H7 (cell line): ENCODE measurements at regions not wholly inside any gene's neighbourhood (a gene's known extent, or its start where the extent isn't known, plus 50 kb on each side); places are given as distances from the start of the nearest gene placed in this dataset.
"Not testable (repeated sequence)": the region's sequence is repeated elsewhere in the genome, so short reads cannot be mapped to it uniquely, and the experiment has no call there.

Source experiments
- DNase-seq: peaks from one replicate; pipeline ENCODE4 v3.0.0; 2012
- H3K27me3 ChIP-seq: 2 replicates; pipeline ENCODE4 v1.6.0; 2011; ENCODE audit warnings: mild to moderate bottlenecking, low read length; ENCODE audit not compliant: control insufficient read depth, insufficient read depth
- H3K36me3 ChIP-seq: replicated peaks from 2 replicates; pipeline ENCODE4 v1.5.1; 2011; ENCODE audit warnings: low read length; ENCODE audit not compliant: control insufficient read depth, insufficient read depth
- H3K4me3 ChIP-seq: 2 replicates; pipeline ENCODE4 v1.5.1; 2011; ENCODE audit warnings: low read depth, mild to moderate bottlenecking, control low read depth, low read length, moderate library complexity; ENCODE audit not compliant: insufficient read depth

DNA sequence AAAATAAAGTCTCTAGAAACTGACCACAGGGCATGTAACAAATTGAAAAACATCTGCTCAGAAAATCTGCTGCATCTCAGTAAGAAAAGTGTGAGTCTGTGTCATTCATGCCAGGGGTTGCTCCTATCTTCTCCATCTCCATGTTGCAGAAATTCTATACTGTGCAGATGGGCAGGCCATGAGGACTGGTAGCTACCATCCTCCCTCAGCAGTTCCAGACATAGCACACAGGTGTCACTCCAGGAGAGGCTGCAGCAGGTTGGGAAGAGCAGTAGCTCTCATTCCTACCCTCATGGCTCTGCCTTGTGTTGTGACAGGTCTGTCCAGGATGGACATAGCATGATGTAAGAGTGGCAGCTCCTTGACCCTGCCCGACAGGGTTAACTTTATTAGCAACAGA lies 173.4 kb downstream of the NDUFS4 start:
- Histone ChIP-seq H3K36me3 (no peaks in the 10 kb centered on the region), H3K4me3 (no peak overlapping the region), H3K27me3 (no peaks in the 10 kb centered on the region)
- peak; percentile 16 for DNase-seq

DNA sequence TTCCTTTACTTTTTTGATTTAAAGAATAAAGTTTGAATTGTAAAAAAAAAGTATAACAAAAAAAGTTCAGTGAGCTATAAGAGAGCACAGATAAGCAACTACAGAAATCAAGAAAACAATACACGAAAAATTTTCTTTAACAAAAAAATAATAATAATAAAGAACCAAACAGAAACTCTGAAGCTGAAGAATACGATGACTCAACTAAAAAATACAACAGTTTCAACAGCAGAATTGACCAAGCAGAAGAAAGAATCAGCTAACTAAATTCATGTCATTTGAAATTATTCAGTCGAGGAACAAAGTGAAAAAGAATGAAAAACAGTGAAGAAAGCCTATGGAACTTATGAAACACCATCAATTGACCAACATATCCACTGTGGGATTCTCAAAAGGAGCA lies 177.7 kb downstream of the NDUFS4 start:
- H3K27me3 ChIP-seq = no peaks in the 10 kb centered on the region
- no peak overlapping the region for H3K4me3 ChIP-seq
- no peaks in the 10 kb centered on the region for H3K36me3 ChIP-seq
- no peak for DNase-seq

DNA sequence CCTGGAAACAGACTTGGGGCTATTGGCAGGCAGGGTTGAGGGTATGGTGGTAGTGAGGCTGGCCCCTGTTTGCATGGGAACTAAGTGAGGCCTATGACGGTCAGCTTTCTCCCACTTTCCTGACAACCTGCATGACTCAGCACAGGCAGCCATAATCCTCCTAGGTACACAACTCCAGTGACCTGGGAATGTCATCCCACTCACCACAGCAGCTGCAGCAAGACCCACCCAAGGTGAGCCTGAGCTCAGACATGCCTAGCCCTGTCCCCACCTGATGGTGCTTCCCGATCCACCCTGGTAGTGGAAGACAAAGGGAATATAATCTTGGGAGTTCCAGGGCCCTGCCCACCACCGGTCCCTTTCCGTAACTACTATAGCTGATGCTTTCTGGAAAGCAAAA lies 178.7 kb downstream of the NDUFS4 start:
- Histone ChIP-seq H3K36me3 (no peaks in the 10 kb centered on the region), H3K27me3 (no peaks in the 10 kb centered on the region), H3K4me3 (no peak overlapping the region)
- DNase-seq = no peak

DNA sequence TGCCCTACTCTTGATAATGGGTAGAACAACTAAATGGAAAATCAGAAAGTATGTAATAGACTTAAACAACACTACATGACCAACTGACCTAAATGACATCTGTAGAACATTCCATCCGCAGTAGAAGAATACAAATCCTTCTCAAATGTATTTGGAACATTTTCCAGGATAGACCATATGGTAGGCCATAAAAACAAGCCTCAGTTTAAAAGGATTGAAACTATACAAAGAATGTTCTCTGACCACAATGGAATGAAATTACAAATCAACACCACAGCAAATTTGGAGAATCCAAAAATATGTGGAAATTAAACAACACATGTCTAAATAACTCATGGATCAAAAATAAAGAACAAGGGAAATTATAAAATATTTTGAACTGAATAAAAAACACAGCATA lies 189.2 kb downstream of the NDUFS4 start:
- Histone ChIP-seq H3K4me3 (no peak overlapping the region), H3K27me3 (no peaks in the 10 kb centered on the region), H3K36me3 (no peaks in the 10 kb centered on the region)
- DNase-seq = no peak

DNA sequence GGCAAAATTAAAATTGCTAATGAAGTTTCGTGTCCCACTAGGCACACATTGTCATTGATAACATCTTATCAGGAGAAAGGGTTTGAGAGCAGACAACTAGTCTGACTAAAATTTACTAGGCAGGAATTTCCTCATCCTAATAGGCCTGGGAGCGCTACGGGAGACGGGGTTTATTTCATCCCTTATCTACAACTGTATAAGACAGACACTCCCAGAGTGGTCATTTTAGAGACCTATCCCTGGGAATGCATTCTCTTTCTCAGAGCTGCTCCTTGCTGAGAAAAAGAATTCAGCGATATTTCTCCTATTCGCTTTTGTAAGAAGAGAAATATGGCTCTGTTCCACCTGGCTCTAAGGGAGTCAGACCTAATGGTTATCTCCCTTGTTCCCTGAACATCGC lies 191.8 kb downstream of the NDUFS4 start:
- not testable (repeated sequence) for DNase-seq, H3K27me3 ChIP-seq, H3K4me3 ChIP-seq, H3K36me3 ChIP-seq

DNA sequence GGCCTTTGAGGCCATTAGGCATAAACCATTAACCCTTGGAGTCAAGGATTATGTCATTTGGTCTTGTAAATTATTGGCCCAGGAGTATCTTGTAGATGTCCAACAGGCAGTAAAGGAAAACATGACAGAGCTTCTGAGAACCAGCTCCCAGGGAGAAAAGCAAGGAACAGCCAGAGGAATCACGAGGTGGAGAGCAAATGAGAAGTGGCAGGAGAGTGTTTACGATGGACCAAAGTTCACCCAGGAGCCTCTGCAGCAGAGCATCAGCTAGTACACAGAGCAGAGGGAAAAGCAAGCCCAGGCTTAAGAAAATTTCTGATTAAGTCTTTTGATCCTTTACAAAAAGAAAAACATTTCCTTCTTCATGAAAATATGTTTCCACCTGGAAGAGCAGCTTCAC lies 206.2 kb downstream of the NDUFS4 start:
- no peak overlapping the region for H3K4me3 ChIP-seq
- DNase-seq = no peak
- H3K27me3 ChIP-seq = no peaks in the 10 kb centered on the region
- H3K36me3 ChIP-seq = no peaks in the 10 kb centered on the region

DNA sequence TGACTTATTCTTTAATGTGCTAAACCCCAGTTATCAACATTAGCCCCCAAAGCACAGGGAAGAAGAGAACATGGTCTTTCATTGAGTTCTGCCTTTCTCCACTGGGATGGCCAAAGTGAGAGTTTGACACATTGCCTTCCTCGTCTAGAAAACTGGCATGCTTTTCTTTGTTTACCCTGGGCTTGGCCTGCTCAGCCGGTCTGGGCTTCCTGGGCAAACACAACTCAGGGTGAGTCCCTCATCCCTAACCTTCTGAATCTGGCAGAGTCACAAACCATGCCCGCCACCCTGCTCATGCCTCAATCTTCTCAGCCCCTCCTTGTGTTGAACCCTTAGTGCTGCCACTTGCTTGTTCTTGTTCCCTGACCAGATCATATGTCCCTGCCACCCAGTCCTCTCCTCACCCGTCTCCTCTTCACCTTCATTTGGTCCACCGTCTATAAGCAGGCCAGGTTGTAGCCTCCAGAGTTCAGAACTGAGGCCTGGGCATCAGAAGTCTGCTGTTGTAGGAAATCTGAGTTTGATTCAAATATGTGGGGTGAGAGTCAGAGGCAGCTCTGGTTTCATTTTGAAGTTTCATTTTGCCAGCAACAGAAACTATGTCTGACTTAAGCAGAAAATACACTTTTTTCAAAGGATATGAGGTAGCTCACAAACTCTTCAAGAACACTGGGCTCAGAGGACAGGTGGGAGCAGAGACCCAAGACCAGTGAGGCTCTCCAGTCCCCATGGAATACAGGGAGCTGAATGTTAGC lies 217.6 kb downstream of the NDUFS4 start:
- H3K4me3 ChIP-seq = no peak overlapping the region
- no peak for DNase-seq
- no peaks in the 10 kb centered on the region for H3K36me3 ChIP-seq
- H3K27me3 ChIP-seq = no peaks in the 10 kb centered on the region

DNA sequence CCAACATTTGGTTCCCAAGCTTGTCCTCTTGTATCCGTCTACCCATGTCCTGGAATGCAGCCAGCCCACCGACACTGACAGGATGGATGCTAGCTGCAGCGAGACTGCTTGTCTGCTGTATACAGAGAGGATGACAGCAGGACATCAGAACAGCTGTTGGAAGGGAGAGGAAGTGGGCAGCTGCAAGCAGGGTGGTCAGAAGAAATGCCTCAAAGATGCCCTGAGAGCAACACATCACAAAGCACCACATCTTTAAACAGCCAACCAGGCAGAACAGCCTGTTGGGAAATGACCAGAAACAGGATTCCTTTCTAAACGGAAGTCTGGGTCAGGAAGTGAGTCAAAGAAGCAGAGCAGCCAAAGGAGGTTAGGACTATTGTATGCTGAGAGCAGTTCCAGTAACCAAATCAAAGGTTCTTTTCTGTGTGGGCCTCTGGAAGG lies 219.1 kb downstream of the NDUFS4 start:
- no peak for DNase-seq
- no peak overlapping the region for H3K4me3 ChIP-seq
- no peaks in the 10 kb centered on the region for H3K36me3 ChIP-seq
- no peaks in the 10 kb centered on the region for H3K27me3 ChIP-seq

DNA sequence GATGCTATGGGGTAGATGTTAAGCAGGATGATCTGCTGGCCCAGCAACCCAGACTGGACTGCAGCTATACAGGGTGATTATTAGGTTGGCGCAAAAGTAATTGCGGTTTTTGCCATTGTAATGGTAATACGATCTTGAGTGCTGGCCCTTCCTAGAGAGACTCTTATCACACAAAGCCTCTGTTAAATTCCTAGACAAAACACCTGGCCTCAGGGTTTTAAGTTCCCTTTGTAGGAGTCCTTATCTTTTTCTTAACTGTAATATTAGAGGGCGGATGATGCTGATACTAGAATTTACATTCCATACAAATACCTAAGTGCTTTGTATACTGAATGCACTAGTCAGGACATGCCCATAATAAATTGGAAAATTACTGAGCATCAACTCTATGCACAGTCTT lies 222.2 kb downstream of the NDUFS4 start:
- Histone ChIP-seq H3K4me3 (no peak overlapping the region), H3K27me3 (no peaks in the 10 kb centered on the region), H3K36me3 (no peaks in the 10 kb centered on the region)
- DNase-seq = no peak

DNA sequence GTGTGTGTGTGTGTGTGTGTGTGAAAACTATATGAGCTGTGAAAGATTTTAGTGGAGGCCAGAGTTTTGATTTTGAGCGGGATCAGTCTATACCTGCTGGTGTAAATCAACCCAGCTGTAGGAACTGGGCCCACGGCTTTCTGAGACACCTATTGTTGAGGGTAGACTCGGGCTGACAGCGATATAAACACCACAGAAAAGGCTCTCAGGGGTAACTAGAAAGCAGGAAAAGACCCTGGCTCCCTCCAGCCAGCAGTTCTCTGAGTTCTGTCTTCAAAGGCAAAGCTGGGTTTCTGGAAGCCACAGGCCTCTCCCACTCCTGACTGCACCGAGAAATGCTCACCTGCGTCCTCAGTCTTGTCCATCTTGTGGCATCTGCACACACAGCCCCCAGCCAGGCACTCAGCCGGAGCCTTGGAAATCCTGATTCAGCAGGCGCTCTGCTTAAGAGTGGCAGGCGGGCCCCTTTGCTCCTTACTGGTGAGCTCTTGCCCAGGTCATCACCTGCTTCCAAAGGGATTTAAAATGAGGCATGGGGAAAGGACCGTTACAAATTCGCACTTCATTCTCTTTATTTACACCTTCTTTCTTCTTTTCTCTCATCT lies 223.3 kb downstream of the NDUFS4 start:
- DNase-seq = no peak
- Histone ChIP-seq H3K27me3 (no peaks in the 10 kb centered on the region), H3K4me3 (no peak overlapping the region), H3K36me3 (no peaks in the 10 kb centered on the region)

DNA sequence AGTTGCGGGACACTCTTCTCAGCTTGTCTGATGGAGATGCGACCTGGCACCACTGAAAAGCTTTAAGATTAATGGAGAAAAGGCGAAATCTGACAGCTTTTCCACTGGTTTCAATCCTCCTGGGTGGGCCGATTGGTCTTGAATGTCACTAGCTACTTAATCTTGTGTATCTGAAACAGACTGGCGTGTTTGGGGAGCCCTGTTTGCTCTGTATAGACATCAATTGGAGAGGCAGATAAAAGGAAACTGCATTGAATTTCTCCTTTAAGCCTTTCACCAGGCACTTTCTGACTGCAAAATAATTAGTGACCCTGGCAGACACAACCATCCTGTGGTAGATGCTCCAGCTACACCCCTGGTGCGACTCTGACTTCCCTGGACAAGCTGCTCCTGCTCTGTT lies 224.2 kb downstream of the NDUFS4 start:
- no peak overlapping the region for H3K4me3 ChIP-seq
- no peaks in the 10 kb centered on the region for H3K27me3 ChIP-seq
- no peaks in the 10 kb centered on the region for H3K36me3 ChIP-seq
- DNase-seq = no peak

DNA sequence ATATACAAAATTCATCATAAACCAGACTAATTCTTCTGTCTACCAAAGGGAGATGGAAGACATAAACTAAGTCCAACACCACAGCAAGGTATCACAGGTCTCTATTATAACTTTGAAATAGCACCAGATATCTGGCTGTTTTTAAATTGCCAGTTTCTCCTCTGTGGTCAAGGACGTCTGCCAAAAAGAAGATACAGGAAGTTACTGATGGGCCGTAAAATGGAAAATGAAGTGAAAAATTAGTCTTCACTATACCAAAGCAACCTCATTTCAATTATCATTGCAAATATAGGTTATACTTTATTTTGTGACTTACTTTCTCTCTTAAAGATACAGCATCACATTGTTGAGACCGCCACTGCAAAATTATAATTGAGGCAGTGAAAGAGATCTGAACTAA lies 225.5 kb downstream of the NDUFS4 start:
- Histone ChIP-seq H3K4me3 (no peak overlapping the region), H3K36me3 (no peaks in the 10 kb centered on the region), H3K27me3 (no peaks in the 10 kb centered on the region)
- no peak for DNase-seq

DNA sequence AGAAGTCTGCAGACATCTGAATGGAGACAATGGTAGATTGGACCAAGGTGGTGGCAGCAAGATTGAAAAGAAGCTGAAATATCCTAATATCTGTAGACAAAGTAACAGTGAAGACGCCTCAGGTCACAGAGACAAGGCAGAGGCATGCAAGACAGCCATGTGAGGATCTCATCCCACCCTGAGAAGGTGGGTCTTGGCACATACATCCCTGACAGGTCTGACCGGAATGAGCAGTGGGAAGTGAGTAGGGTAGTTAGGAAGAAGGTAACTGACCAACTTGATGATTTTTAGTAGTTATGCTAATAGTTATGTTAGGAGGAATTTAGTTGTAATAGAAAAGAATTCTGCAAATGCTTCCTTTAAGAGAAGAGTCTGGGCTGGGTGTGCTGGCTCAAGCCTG lies 229.6 kb downstream of the NDUFS4 start:
- Histone ChIP-seq H3K36me3 (no peaks in the 10 kb centered on the region), H3K4me3 (no peak overlapping the region), H3K27me3 (no peaks in the 10 kb centered on the region)
- no peak for DNase-seq

DNA sequence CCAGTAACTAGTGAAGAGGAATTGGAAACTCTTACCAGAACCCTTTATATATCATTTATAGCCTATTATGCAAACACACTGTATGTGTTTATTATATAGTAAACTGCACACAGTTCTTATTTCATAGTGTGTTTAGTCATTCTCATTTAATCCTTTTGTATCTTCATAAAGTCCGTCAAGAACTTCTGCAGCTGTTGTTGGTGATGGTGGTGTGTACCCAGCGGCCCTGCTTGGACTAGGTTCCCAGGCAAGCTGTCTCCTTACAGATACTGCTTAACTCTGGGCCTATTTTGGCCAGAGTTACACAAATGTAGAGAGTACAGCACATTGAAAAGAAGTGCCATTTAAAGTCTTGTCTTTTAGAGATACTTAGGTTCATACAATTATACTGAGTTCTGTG lies 231.9 kb downstream of the NDUFS4 start:
- no peaks in the 10 kb centered on the region for H3K27me3 ChIP-seq
- H3K4me3 ChIP-seq = no peak overlapping the region
- H3K36me3 ChIP-seq = no peaks in the 10 kb centered on the region
- DNase-seq = no peak

DNA sequence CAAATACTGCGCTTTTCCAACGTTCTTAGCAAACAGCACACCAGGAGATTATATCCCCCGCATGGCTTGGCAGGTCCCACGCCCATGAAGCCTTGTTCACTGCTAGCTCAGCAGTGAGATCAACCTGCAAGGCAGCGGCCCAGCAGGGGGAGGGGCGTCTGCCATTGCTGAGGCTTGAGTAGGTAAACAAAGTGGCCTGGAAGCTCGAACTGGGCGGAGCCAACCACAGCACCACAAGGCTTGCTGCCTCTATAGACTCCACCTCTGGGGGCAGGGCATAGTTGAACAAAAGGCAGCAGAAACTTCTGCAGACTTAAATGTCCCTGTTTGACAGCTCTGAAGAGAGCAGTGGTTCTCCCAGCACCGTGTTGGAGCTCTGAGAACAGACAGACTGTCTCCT lies 239.2 kb downstream of the NDUFS4 start:
- H3K27me3 ChIP-seq, H3K4me3 ChIP-seq, DNase-seq, H3K36me3 ChIP-seq: not testable (repeated sequence)
